HFFc6 (cell line): ENCODE measurements at regions not wholly inside any gene's neighbourhood (a gene's known extent, or its start where the extent isn't known, plus 50 kb on each side); places are given as distances from the start of the nearest gene placed in this dataset.

Experiments
- DNase-seq: peaks from one replicate; pipeline ENCODE4 v3.0.0-alpha.2; 2018
- H3K27ac Mint-ChIP-seq: 2 replicates; pipeline ENCODE4 v1.8.0; 2020; ENCODE audit warnings: mild to moderate bottlenecking, mixed read lengths
- H3K27me3 Mint-ChIP-seq: 2 replicates; pipeline ENCODE4 v1.8.0; 2021; ENCODE audit warnings: mild to moderate bottlenecking, moderate library complexity, mixed read lengths; ENCODE audit not compliant: insufficient read depth
- H3K36me3 Mint-ChIP-seq: 2 replicates; pipeline ENCODE4 v1.8.0; 2021; ENCODE audit warnings: low read depth, mixed read lengths
- H3K4me1 Mint-ChIP-seq: 2 replicates; pipeline ENCODE4 v1.8.0; 2020; ENCODE audit warnings: low read depth, mixed read lengths
- H3K4me3 Mint-ChIP-seq: 2 replicates; pipeline ENCODE4 v1.8.0; 2020; ENCODE audit warnings: mild to moderate bottlenecking, moderate library complexity, mixed read lengths
- H3K9me3 Mint-ChIP-seq: 2 replicates; pipeline ENCODE4 v1.8.0; 2020; ENCODE audit warnings: mild to moderate bottlenecking, mixed read lengths
- TF ChIP-seq, protein P1 (sequence below): fragments of 200-600 bp; sonication (generic); IDR thresholded peaks from 2 replicates; pipeline ENCODE4 v1.5.0; 2021; ENCODE audit warnings: antibody characterized with exemption, mild to moderate bottlenecking

DNA sequence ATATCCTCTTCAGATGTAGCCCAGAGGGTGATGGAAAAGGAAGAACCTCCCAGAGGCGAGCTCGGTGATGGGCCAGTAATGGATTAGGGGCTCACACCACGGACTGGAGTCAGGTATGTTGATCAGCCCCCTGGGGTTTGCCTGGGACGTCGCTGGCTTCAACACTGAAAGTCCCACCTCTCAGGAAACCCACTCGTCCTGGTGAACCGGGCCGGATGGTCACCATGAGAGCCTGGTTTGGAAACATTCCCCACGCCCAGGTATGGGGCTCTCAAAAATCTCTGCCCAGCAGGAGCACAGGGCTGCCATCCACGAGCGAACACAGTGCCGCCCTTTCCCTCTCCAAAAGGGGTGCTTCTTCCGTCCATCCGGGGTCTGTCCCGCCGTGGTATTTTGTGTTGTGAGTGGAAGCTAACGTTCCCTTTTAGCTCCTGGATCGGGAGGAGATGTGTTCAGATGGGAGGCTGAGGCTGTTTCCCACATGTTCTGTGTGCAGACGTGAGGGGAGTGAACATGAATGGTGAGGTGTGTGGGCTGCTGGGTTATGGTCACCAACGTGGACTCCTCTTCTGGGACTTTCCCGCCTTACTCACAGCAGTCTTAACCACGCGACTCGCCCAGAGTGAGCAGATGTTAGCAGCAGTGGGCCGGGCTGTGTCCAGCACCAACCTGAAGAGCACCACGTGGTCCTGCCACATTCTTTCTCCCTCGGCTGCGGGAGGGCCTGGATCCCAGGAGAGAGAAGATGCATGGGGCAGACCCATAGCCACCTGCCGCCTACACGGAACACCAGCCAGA lies 139.2 kb downstream of the KIF26A start:
- H3K36me3 Mint-ChIP-seq = no peaks in the 10 kb centered on the region
- TF ChIP-seq, protein P1, sequence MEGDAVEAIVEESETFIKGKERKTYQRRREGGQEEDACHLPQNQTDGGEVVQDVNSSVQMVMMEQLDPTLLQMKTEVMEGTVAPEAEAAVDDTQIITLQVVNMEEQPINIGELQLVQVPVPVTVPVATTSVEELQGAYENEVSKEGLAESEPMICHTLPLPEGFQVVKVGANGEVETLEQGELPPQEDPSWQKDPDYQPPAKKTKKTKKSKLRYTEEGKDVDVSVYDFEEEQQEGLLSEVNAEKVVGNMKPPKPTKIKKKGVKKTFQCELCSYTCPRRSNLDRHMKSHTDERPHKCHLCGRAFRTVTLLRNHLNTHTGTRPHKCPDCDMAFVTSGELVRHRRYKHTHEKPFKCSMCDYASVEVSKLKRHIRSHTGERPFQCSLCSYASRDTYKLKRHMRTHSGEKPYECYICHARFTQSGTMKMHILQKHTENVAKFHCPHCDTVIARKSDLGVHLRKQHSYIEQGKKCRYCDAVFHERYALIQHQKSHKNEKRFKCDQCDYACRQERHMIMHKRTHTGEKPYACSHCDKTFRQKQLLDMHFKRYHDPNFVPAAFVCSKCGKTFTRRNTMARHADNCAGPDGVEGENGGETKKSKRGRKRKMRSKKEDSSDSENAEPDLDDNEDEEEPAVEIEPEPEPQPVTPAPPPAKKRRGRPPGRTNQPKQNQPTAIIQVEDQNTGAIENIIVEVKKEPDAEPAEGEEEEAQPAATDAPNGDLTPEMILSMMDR = no peak
- peaks cover 45% of the 10 kb centered on the region for H3K9me3 Mint-ChIP-seq
- no peak for DNase-seq
- H3K27me3 Mint-ChIP-seq = peaks cover 1% of the 10 kb centered on the region; the same call in 1 of the 2 replicates
- no peak overlapping the region for H3K4me3 Mint-ChIP-seq
- no peak overlapping the region for H3K27ac Mint-ChIP-seq
- no peaks in the 10 kb centered on the region for H3K4me1 Mint-ChIP-seq

DNA sequence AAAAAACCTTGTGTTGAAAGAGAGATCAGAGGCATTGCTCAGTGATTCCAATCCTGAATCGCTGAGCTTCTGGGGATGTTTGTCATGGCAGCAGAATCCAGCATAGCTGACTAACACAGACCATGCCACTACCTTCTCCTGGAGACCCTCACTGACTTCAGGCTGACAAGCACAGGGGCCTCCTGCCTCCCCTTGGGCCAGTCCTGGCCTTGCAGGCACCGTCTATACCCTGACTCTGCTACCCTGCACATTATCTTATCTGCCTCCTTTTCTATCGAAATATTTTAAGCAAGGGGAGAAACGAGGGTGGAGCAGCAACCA lies 139.8 kb downstream of the KIF26A start:
- H3K4me3 Mint-ChIP-seq = no peak overlapping the region
- H3K27me3 Mint-ChIP-seq = peaks cover 3% of the 10 kb centered on the region
- no peak overlapping the region for H3K27ac Mint-ChIP-seq
- TF ChIP-seq, protein P1 = no peak
- no peaks in the 10 kb centered on the region for H3K36me3 Mint-ChIP-seq
- no peak for DNase-seq
- no peaks in the 10 kb centered on the region for H3K4me1 Mint-ChIP-seq
- H3K9me3 Mint-ChIP-seq = peaks cover 50% of the 10 kb centered on the region

DNA sequence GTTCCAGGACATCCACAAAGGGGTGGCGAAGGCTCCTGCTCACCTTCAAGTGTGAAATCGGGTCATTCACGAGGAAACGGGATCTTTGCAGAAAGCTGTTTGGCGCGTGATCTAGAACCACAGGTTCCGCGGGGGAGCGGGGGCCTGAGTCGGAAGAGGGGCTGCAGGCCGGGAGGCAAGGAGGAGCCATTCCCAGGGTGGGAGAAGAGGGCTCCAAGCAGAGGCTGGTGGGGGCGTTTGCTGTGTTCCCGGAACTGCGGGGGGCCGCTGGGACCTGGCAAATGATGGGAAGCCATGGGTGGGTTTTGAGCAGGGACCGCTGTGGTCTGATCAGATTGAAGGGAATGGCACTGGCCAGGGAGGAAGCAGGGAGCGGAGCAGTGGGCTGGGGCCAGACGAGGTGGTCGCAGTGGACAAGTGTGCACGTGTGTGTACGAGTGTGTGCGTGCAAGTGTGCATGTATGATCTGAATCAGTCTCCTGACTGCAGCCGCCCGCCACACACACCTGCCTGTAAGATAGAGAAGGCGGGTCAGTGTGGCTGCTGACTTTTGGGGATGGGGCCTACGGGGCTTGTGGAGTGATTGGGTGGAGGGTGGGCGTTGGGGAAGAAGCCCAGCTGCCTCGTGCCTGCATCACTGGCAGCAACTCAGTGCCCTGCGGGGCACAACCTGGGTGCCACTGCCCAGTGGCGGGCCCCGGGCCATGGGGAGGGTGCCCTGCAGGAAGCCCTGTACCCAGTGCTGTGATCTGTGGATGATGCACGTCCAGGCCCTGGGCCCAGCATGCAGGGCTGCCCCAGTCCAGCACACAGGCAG lies 141.9 kb downstream of the KIF26A start:
- H3K4me1 Mint-ChIP-seq = no peaks in the 10 kb centered on the region
- no peaks in the 10 kb centered on the region for H3K36me3 Mint-ChIP-seq
- no peak overlapping the region for H3K4me3 Mint-ChIP-seq
- H3K9me3 Mint-ChIP-seq = peaks cover 46% of the 10 kb centered on the region
- H3K27me3 Mint-ChIP-seq = peaks cover 3% of the 10 kb centered on the region
- no peak overlapping the region for H3K27ac Mint-ChIP-seq
- TF ChIP-seq, protein P1 = no peak
- no peak for DNase-seq

DNA sequence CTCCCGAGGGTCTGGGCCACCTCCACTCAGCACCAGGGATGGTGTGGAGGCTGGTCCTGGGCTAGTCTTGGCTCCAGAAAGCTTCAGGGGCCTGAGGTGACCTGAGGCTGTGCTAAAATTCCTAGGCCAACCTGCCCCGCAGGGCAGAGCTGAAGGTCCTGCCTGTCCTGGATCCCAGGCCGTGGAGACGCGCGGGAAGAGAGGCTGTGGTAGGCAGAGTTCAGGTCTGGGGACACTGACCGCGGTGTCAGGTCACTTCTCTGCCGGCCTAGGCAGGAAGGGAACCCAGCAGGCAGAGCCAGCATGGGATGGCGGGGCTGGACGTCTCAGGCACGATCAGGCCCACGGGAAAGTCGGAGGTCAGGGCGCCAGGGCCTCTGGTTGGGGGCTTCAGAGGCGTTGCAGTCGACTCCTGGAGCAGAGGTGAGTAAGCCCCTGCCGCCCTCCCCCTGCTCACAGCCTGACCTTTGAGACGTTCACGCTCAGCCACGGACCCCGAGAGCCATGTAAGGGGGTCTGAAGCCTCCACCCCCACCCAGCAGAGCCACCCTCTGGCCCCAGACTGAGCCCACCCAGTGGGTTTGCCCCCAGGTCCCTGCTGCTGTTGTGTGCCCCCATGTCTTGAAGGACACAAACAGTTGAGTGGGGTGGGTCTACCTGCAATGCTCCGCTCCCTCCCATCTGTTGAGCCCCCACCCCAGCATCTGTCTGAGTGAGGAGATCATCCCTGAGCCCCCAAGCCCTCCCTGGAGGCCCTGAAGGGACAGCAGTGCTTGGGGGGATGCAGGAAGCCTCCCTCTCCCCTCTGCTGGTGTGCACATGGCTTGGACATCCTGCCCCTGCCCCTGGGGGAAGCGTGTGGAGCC lies 142.7 kb downstream of the KIF26A start:
- Mint-ChIP-seq H3K36me3 (no peaks in the 10 kb centered on the region), H3K4me3 (no peak overlapping the region), H3K27me3 (peaks cover 1% of the 10 kb centered on the region), H3K27ac (no peak overlapping the region), H3K9me3 (peaks cover 54% of the 10 kb centered on the region), H3K4me1 (no peaks in the 10 kb centered on the region)
- TF ChIP-seq, protein P1 = no peak
- no peak for DNase-seq

DNA sequence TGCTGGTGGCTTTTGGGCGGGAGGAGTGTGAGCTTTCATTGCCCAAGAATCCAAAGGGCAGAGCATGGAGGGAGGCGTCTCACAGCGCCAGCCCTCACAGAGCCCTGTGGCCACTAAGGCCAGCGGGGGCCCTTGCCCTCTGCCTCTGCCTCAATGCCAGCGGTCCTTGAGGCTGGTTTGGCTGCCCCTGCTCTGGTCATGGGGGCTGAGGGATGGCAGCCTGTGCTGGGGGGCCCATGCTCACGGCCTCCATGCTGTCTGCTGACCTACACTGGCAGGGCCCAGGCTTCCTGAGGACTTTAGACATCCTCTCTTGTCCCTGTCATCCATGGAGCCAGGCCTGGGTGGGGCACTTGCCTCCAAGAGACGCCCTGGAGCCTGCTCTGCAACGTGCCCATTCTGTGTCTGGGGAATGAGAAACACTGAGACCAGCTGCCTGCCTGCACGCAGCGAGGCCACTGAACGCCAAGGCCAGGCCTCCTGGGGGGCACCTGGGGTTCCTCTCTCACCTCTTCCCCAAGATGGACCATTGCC lies 143.4 kb downstream of the KIF26A start:
- H3K27me3 Mint-ChIP-seq = peaks cover 3% of the 10 kb centered on the region
- no peak overlapping the region for H3K27ac Mint-ChIP-seq
- no peak for DNase-seq

More for the DNA sequence above, 143.4 kb downstream of the KIF26A start:
- Mint-ChIP-seq H3K9me3 (peaks cover 60% of the 10 kb centered on the region), H3K4me1 (no peaks in the 10 kb centered on the region), H3K36me3 (no peaks in the 10 kb centered on the region), H3K4me3 (no peak overlapping the region)
- TF ChIP-seq, protein P1 = no peak
